GM12878 (cell line): ENCODE measurements at regions not wholly inside any gene's neighbourhood (a gene's known extent, or its start where the extent isn't known, plus 50 kb on each side); places are given as distances from the start of the nearest gene placed in this dataset.

ENCODE experiments used
- ATAC-seq: fragments of 200-7000 bp; cut with Tn5 transposase; 3 replicates; pipeline ENCODE4 v1.9.1; 2020; ENCODE audit warnings: mild to moderate bottlenecking, moderate library complexity
- BruUV-seq: library from RNA; stranded (reverse); fragments of 400-500 nt; replicated peaks from 2 replicates; lab custom pipeline; 2021; lab: Mats Ljungman, UMichigan
- CTCF ChIA-PET: fragments of 300-600 bp; sonication (Branson Sonifier 250); formaldehyde crosslinking; extraction: SDS; loops from one replicate; lab custom pipeline; 2021; ENCODE audit warnings: inconsistent platforms; lab: Yijun Ruan, JAX
- POLR2A ChIA-PET: fragments of 350-600 bp; formaldehyde crosslinking; extraction: SDS; loops from one replicate; lab custom pipeline; 2021; ENCODE audit warnings: inconsistent platforms; lab: Charles Lee
- RAD21 ChIA-PET: fragments of 300-600 bp; sonication (Branson Sonifier 250); formaldehyde crosslinking; loops from one replicate; lab custom pipeline; 2023; ENCODE audit warnings: antibody characterized with exemption; ENCODE audit not compliant: unreplicated experiment; lab: Charles Lee
- SMC1A ChIA-PET: fragments of 300-600 bp; sonication (Branson Sonifier 250); formaldehyde crosslinking; loops from one replicate; lab custom pipeline; 2023; ENCODE audit not compliant: unreplicated experiment, uncharacterized antibody; lab: Charles Lee
- DNase-seq: peaks from one replicate; pipeline ENCODE4 v3.0.0-alpha.2; 2011; ENCODE audit warnings: low read depth, low spot score
- FAIRE-seq: peaks from 3 replicates; lab custom pipeline; 2011; peaks lifted over from hg19 to GRCh38; lab: Jason Lieb, UNC
- H2AFZ ChIP-seq: 2 replicates; pipeline ENCODE4 v1.6.0; 2011; ENCODE audit warnings: low read depth, low read length, control low read depth; ENCODE audit not compliant: control insufficient read depth
- H3K27ac ChIP-seq: 2 replicates; pipeline ENCODE4 v1.5.1; 2011; ENCODE audit warnings: control low read depth; ENCODE audit not compliant: control insufficient read depth, insufficient read depth
- H3K27me3 ChIP-seq, 2 experiments: replicated peaks in 1 of 2; 2 replicates each; pipeline versions ENCODE4 v1.6.0 to v1.6.1; 2011; ENCODE audit warnings: low read length in 1 of 2; ENCODE audit not compliant: control insufficient read depth in 2 of 2, insufficient read depth in 2 of 2
- H3K36me3 ChIP-seq, 2 experiments: 2 replicates each; pipeline ENCODE4 v1.5.1; 2011; ENCODE audit warnings: low read length in 1 of 2; ENCODE audit not compliant: control insufficient read depth in 2 of 2, insufficient read depth in 2 of 2
- H3K4me1 ChIP-seq: 2 replicates; pipeline ENCODE4 v1.6.1; 2011; ENCODE audit warnings: mild to moderate bottlenecking, low read length, moderate library complexity, mixed read lengths; ENCODE audit not compliant: control insufficient read depth, insufficient read depth
- H3K4me2 ChIP-seq: 2 replicates; pipeline ENCODE4 v1.6.0; 2011; ENCODE audit warnings: control low read depth; ENCODE audit not compliant: control insufficient read depth, insufficient read depth
- H3K4me3 ChIP-seq: fragments of 200-600 bp; sonication (generic); 2 replicates; pipeline ENCODE4 v1.5.1; 2016
- H3K79me2 ChIP-seq: 2 replicates; pipeline ENCODE4 v1.6.0; 2011; ENCODE audit warnings: low read length; ENCODE audit not compliant: control insufficient read depth, insufficient read depth
- H3K9ac ChIP-seq: 2 replicates; pipeline ENCODE4 v1.8.0; 2011; ENCODE audit warnings: low read length, control low read depth, mixed read lengths; ENCODE audit not compliant: control insufficient read depth, insufficient read depth
- H3K9me3 ChIP-seq: replicated peaks from 3 replicates; pipeline ENCODE4 v1.5.1; 2011; ENCODE audit warnings: mild to moderate bottlenecking, low read length; ENCODE audit not compliant: control insufficient read depth, insufficient read depth
- H4K20me1 ChIP-seq: 2 replicates; pipeline ENCODE4 v1.6.0; 2011; ENCODE audit not compliant: control insufficient read depth, insufficient read depth
- EED ChIP-seq: sonication (generic); IDR thresholded peaks from 2 replicates; pipeline ENCODE4 v1.6.1; 2016; ENCODE audit warnings: antibody characterized with exemption, low read depth
- EGR1 ChIP-seq, 2 experiments: IDR thresholded peaks; 1 replicate in 1 of 2; 2 replicates in 1 of 2; pipeline ENCODE4 v1.6.1; 2011 to 2012; ENCODE audit warnings: low read depth in 2 of 2, low read length in 2 of 2, borderline replicate concordance in 1 of 2, mild to moderate bottlenecking in 1 of 2, moderate library complexity in 1 of 2
- JUND ChIP-seq: IDR thresholded peaks from 2 replicates; pipeline ENCODE4 v1.6.1; 2012; ENCODE audit warnings: low read depth, mild to moderate bottlenecking, low read length, improper control_type of control experiment, moderate library complexity
- MLLT1 ChIP-seq: fragments of 450-650 bp; IDR thresholded peaks from 2 replicates; pipeline ENCODE4 v1.6.1; 2016; ENCODE audit warnings: mild to moderate bottlenecking
- NFIC ChIP-seq: IDR thresholded peaks from 2 replicates; pipeline ENCODE4 v1.6.1; 2012; ENCODE audit warnings: low read depth, mild to moderate bottlenecking, inconsistent platforms, low read length, moderate library complexity
- NFYA ChIP-seq: IDR thresholded peaks from 2 replicates; pipeline ENCODE4 v1.6.1; 2011; ENCODE audit warnings: low read depth, mild to moderate bottlenecking, low read length, improper control_type of control experiment, borderline replicate concordance
- PML ChIP-seq: IDR thresholded peaks from 2 replicates; pipeline ENCODE4 v1.6.1; 2012; ENCODE audit warnings: low read length, inconsistent platforms
- POU2F2 ChIP-seq: IDR thresholded peaks from 3 replicates; pipeline ENCODE4 v1.6.1; 2011; ENCODE audit warnings: low read depth, mild to moderate bottlenecking, low read length, borderline replicate concordance
- RB1 ChIP-seq: fragments of 450-650 bp; formaldehyde crosslinking; IDR thresholded peaks from 2 replicates; pipeline ENCODE4 v1.6.1; 2017; ENCODE audit warnings: mild to moderate bottlenecking, borderline replicate concordance
- STAT1 ChIP-seq: fragments of 450-650 bp; conservative IDR thresholded peaks from 2 replicates; pipeline ENCODE4 v1.6.1; 2014; ENCODE audit warnings: antibody characterized with exemption, mild to moderate bottlenecking
- STAT3 ChIP-seq: IDR thresholded peaks from 2 replicates; pipeline ENCODE4 v1.6.1; 2011; ENCODE audit warnings: low read depth, low read length, improper control_type of control experiment
- ZNF24 ChIP-seq: fragments of 450-650 bp; IDR thresholded peaks from 2 replicates; pipeline ENCODE4 v1.6.1; 2017; ENCODE audit warnings: antibody characterized with exemption, mild to moderate bottlenecking
- ZSCAN29 ChIP-seq: fragments of 450-650 bp; IDR thresholded peaks from 2 replicates; pipeline ENCODE4 v1.6.1; 2017; ENCODE audit warnings: mild to moderate bottlenecking, moderate library complexity
- in situ Hi-C: fragments of 300-500 bp; cut with MboI; formaldehyde crosslinking; loops from 9 replicates; pipeline ENCODE4 v1.14.3; 2018; ENCODE audit warnings: mixed read lengths
- intact Hi-C: fragments of 100-400 bp; cut with micrococcal nuclease; formaldehyde crosslinking; loops from one replicate; pipeline ENCODE4 v1.14.2; 2022; ENCODE audit not compliant: unreplicated experiment

GRCh38 chr18:55119016-55119415 lies 159.8 kb upstream of the CCDC68 start:
- no peaks in the 10 kb centered on the region for H3K79me2 ChIP-seq
- SMC1A ChIA-PET: no interaction called here
- no peaks in the 10 kb centered on the region for H3K27me3 ChIP-seq
- no peak overlapping the region for H3K4me3 ChIP-seq
- no peak overlapping the region for H3K27ac ChIP-seq
- intact Hi-C loops (no loop called here), in situ Hi-C loops (no loop called here)
- peaks cover 3% of the 10 kb centered on the region; the same call in 1 of the 2 replicates for H3K4me1 ChIP-seq
- no peak overlapping the region for H2AFZ ChIP-seq
- no peaks in the 10 kb centered on the region for H4K20me1 ChIP-seq
- RAD21 ChIA-PET: no interaction called here
- no peaks in the 10 kb centered on the region for H3K9me3 ChIP-seq
- CTCF ChIA-PET: interaction anchor here (0.9 kb wide), 1 partner anchor 58 kb away, joined by 3 read pairs; no protein-coding TSS in a partner anchor
- POLR2A ChIA-PET: no interaction called here
- FAIRE-seq (no peak), ATAC-seq (no peak), DNase-seq (no peak)
- H3K36me3 ChIP-seq: no peaks in the 10 kb centered on the region
- no TSS peak for BruUV-seq
- no peak overlapping the region for H3K9ac ChIP-seq
- no peak overlapping the region for H3K4me2 ChIP-seq
- no peak for TF ChIP-seq ZSCAN29
- TF ChIP-seq JUND: no peak
- TF ChIP-seq STAT3: no peak
- no peak for TF ChIP-seq RB1
- TF ChIP-seq STAT1: no peak
- no peak for TF ChIP-seq EGR1 (IDR thresholded peaks at IDR 0.05; ENCODE audit: borderline replicate concordance in 1 of 2, low read depth in 2 of 2, low read length in 2 of 2)
- no peak for TF ChIP-seq EED
- no peak for TF ChIP-seq MLLT1
- no peak for TF ChIP-seq PML
- TF ChIP-seq NFYA: no peak
- TF ChIP-seq NFIC: no peak
- no peak for TF ChIP-seq ZNF24
- no peak for TF ChIP-seq POU2F2
